NCI-H2081 (cell line): ENCODE measurements at regions not wholly inside any gene's neighbourhood (a gene's known extent, or its start where the extent isn't known, plus 50 kb on each side); places are given as distances from the start of the nearest gene placed in this dataset.
"Not testable (repeated sequence)": the region's sequence is repeated elsewhere in the genome, so short reads cannot be mapped to it uniquely, and the experiment has no call there.

Experiments
- DNase-seq, 2 experiments: peaks; one replicate each; lab custom pipeline; 2025; lab: John Stamatoyannopoulos, UW

- peak in 1 of 2 experiments; percentile 57 for DNase-seq
Measured at GRCh38 chr4:3613967-3614730, 81.9 kb upstream of the LRPAP1 start.

- no peak for DNase-seq
Measured at GRCh38 chr4:3612934-3613333, 80.7 kb upstream of the LRPAP1 start.

GRCh38 chr4:3612281-3612680 lies 80.1 kb upstream of the LRPAP1 start:
- DNase-seq: no peak

- no peak for DNase-seq
Measured at GRCh38 chr4:3611778-3612177, 79.6 kb upstream of the LRPAP1 start.

GRCh38 chr4:3610851-3611250 lies 78.6 kb upstream of the LRPAP1 start:
- DNase-seq: not testable (repeated sequence)

- DNase-seq: not testable (repeated sequence)
Measured at GRCh38 chr4:3609905-3610304, 77.7 kb upstream of the LRPAP1 start.

- peak in 1 of 2 experiments; percentile 22 for DNase-seq
Measured at GRCh38 chr4:3607690-3608552, 75.7 kb upstream of the LRPAP1 start.

GRCh38 chr4:3606850-3607249 lies 74.6 kb upstream of the LRPAP1 start:
- DNase-seq: not testable (repeated sequence)

GRCh38 chr4:3606271-3606670 lies 74.0 kb upstream of the LRPAP1 start:
- not testable (repeated sequence) for DNase-seq

- no peak for DNase-seq
Measured at GRCh38 chr4:3605491-3605890, 73.3 kb upstream of the LRPAP1 start.

GRCh38 chr4:3602886-3603645 lies 70.8 kb upstream of the LRPAP1 start:
- DNase-seq: not testable (repeated sequence)

- DNase-seq: no peak
Measured at GRCh38 chr4:3601992-3602391, 69.8 kb upstream of the LRPAP1 start.

- not testable (repeated sequence) for DNase-seq
Measured at GRCh38 chr4:3601108-3601690, 69.0 kb upstream of the LRPAP1 start.

- DNase-seq: no peak
Measured at GRCh38 chr4:3599951-3600350, 67.7 kb upstream of the LRPAP1 start.

- no peak for DNase-seq
Measured at GRCh38 chr4:3598695-3599227, 66.5 kb upstream of the LRPAP1 start.

GRCh38 chr4:3597896-3598505 lies 65.8 kb upstream of the LRPAP1 start:
- not testable (repeated sequence) for DNase-seq

GRCh38 chr4:3596957-3597733 lies 64.9 kb upstream of the LRPAP1 start:
- DNase-seq: not testable (repeated sequence)

- DNase-seq: not testable (repeated sequence)
Measured at GRCh38 chr4:3595627-3596291, 63.5 kb upstream of the LRPAP1 start.

GRCh38 chr4:3594751-3595150 lies 62.5 kb upstream of the LRPAP1 start:
- not testable (repeated sequence) for DNase-seq
